ENCODE measurements at regions not wholly inside any gene's neighbourhood (a gene's known extent, or its start where the extent isn't known, plus 50 kb on each side); places are given as distances from the start of the nearest gene placed in this dataset.
A peak's percentile ranks its signal among the peaks of the same experiment; 100 is the strongest.

DNA sequence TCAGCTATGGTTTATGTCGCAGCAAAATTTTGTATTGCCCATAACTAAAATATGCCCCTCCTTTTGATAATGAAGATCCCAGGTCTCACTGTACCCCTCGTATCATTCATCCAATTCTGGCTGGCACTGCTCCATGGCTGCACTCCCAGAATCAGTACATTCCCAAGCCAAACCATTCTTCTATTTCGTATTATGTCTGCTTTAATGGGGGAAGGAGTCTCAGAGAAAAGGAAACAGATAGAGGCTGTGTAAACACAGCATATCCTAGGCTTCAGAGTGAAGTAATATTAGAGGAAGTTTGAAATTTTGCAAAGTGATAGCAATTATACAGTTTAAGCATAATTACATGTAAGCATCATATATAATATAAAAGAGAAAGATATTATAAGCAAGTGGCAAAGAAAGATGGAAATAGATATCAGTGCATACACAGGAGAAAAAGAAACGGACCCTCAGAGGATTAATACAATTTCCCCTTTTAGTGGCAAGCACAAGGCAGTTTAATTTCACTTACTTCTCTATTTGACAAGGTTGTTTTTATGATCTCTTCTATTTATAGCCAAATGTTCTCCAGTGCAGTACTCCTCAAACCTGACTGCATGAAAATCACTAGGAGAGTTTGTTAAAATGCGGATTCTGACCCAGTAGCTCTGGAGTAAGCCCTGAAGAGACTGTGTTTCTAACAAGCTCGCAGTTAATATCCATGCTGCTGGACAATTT lies 56.5 kb upstream of the TENT5A start:
- Mint-ChIP-seq H3K4me1 (ENCODE audit: low read depth) (peaks cover 20% of the 10 kb centered on the region), H3K9me3 (ENCODE audit: low read depth) (no peaks in the 10 kb centered on the region), H3K4me3 (ENCODE audit: unreplicated experiment) (peak overlapping the region; percentile 23), H3K36me3 (ENCODE audit: low read depth) (no peaks in the 10 kb centered on the region), H3K27ac (ENCODE audit: unreplicated experiment) (peak overlapping the region; percentile 66), H3K27me3 (ENCODE audit: low read depth) (no peaks in the 10 kb centered on the region)
- DNase-seq (ENCODE audit: low spot score) = no peak
- TF ChIP-seq, protein P1, sequence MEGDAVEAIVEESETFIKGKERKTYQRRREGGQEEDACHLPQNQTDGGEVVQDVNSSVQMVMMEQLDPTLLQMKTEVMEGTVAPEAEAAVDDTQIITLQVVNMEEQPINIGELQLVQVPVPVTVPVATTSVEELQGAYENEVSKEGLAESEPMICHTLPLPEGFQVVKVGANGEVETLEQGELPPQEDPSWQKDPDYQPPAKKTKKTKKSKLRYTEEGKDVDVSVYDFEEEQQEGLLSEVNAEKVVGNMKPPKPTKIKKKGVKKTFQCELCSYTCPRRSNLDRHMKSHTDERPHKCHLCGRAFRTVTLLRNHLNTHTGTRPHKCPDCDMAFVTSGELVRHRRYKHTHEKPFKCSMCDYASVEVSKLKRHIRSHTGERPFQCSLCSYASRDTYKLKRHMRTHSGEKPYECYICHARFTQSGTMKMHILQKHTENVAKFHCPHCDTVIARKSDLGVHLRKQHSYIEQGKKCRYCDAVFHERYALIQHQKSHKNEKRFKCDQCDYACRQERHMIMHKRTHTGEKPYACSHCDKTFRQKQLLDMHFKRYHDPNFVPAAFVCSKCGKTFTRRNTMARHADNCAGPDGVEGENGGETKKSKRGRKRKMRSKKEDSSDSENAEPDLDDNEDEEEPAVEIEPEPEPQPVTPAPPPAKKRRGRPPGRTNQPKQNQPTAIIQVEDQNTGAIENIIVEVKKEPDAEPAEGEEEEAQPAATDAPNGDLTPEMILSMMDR (IDR thresholded peaks at IDR 0.05) = no peak

DNA sequence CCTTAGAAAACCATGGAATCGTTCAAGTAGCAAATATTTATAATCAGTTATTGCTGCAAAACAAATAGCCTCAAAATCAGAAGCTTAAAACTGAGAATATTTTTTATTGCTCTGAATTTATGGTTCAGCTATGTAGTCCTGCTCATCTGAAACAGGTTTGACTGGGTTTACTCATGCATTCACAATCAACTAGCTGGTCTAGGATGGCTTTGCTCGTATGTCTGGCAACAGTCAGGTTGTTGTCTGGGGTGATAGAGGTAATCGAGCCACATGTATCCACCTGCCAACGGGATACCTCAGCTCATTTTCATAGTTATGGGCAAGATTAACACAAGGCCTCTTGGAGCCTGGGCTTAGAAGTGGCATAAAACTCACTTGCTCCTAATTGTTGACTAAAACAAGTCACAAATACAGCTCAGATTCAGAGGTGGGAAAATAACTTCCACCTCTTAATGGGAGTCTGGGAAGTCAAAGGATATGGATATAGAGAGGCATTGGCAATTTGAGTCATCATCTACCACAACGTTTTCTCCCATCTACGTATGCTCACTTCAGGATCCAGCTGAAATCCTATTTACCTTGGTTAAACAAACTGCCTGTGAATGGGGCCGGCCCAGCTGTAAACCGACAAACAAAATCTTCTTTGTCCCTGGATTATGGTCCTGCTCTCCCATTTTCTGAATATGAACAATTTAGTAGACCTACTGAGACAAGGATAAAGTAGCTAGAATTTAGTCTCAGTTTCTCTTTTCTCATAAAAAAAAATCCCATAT lies 54.5 kb upstream of the TENT5A start:
- Mint-ChIP-seq H3K9me3 (ENCODE audit: low read depth) (no peaks in the 10 kb centered on the region), H3K4me1 (ENCODE audit: low read depth) (peaks cover 20% of the 10 kb centered on the region), H3K27ac (ENCODE audit: unreplicated experiment) (no peak overlapping the region), H3K4me3 (ENCODE audit: unreplicated experiment) (no peak overlapping the region), H3K27me3 (ENCODE audit: low read depth) (no peaks in the 10 kb centered on the region), H3K36me3 (ENCODE audit: low read depth) (no peaks in the 10 kb centered on the region)
- no peak for DNase-seq (ENCODE audit: low spot score)
- TF ChIP-seq, protein P1 (IDR thresholded peaks at IDR 0.05) = no peak

DNA sequence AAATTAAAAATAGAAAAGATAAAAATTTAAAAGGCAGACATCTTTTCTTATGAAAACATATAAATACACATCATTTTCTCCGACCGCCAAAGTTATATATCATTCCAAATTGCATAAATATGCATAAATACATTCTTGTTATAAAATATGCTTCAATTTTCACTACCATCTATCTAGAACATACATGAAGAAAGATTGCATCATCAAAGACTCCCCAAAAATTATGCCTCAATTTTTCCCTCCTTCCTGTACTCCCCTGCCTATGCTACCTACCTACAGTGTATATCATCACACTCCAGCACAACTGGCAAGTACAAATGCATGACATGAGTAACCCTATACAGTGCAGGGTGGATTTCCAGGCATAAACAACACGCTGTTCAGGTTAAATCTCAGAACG lies 49.9 kb upstream of the TENT5A start:
- H3K9me3 Mint-ChIP-seq (ENCODE audit: low read depth) = no peaks in the 10 kb centered on the region
- no peak overlapping the region for H3K4me3 Mint-ChIP-seq (ENCODE audit: unreplicated experiment)
- peaks cover 6% of the 10 kb centered on the region for H3K4me1 Mint-ChIP-seq (ENCODE audit: low read depth)
- no peak overlapping the region for H3K27ac Mint-ChIP-seq (ENCODE audit: unreplicated experiment)
- DNase-seq (ENCODE audit: low spot score) = no peak
- no peaks in the 10 kb centered on the region for H3K27me3 Mint-ChIP-seq (ENCODE audit: low read depth)
- H3K36me3 Mint-ChIP-seq (ENCODE audit: low read depth) = no peaks in the 10 kb centered on the region
- TF ChIP-seq, protein P1 (IDR thresholded peaks at IDR 0.05) = no peak

Measured in chondrocyte (in vitro differentiated cells).